Smooth muscle cell (in vitro differentiated cells): ENCODE measurements at regions not wholly inside any gene's neighbourhood (a gene's known extent, or its start where the extent isn't known, plus 50 kb on each side); places are given as distances from the start of the nearest gene placed in this dataset.

Experiments used
- DNase-seq: peaks from one replicate; lab custom pipeline; 2025; ENCODE audit not compliant: unreplicated experiment; lab: John Stamatoyannopoulos, UW
- H2AFZ ChIP-seq: fragments of 200-600 bp; sonication (generic); 2 replicates; pipeline ENCODE4 v1.6.0; 2016; ENCODE audit warnings: antibody characterized with exemption, low read depth, mild to moderate bottlenecking
- H3F3A ChIP-seq: fragments of 200-600 bp; sonication (generic); 2 replicates; pipeline ENCODE4 v1.6.0; 2017; ENCODE audit warnings: antibody characterized with exemption, low read depth
- H3K27ac ChIP-seq: fragments of 200-600 bp; sonication (generic); 2 replicates; pipeline ENCODE4 v1.5.1; 2016; ENCODE audit warnings: low read depth, mild to moderate bottlenecking
- H3K27me3 ChIP-seq: fragments of 200-600 bp; sonication (generic); 2 replicates; pipeline ENCODE4 v1.6.1; 2016; ENCODE audit warnings: low read depth, mild to moderate bottlenecking
- H3K36me3 ChIP-seq: fragments of 200-600 bp; sonication (generic); 2 replicates; pipeline ENCODE4 v1.5.1; 2016; ENCODE audit warnings: low read depth
- H3K4me1 ChIP-seq: fragments of 200-600 bp; sonication (generic); 2 replicates; pipeline ENCODE4 v1.5.1; 2016; ENCODE audit warnings: low read depth
- H3K4me2 ChIP-seq: fragments of 200-600 bp; sonication (generic); 2 replicates; pipeline ENCODE4 v1.6.0; 2016; ENCODE audit warnings: mild to moderate bottlenecking
- H3K4me3 ChIP-seq: fragments of 200-600 bp; sonication (generic); 2 replicates; pipeline ENCODE4 v1.5.1; 2016; ENCODE audit warnings: mild to moderate bottlenecking
- H3K79me2 ChIP-seq: fragments of 200-600 bp; sonication (generic); 2 replicates; pipeline ENCODE4 v1.6.0; 2016; ENCODE audit warnings: low read depth, mild to moderate bottlenecking
- H3K9ac ChIP-seq: fragments of 200-600 bp; sonication (generic); 2 replicates; pipeline ENCODE4 v1.6.0; 2016; ENCODE audit warnings: low read depth
- H3K9me3 ChIP-seq: fragments of 200-600 bp; sonication (generic); replicated peaks from 2 replicates; pipeline ENCODE4 v1.5.1; 2016; ENCODE audit warnings: low read depth
- H4K20me1 ChIP-seq: fragments of 200-600 bp; sonication (generic); 2 replicates; pipeline ENCODE4 v1.6.0; 2016; ENCODE audit warnings: low read depth
- CTCF ChIP-seq: fragments of 200-600 bp; sonication (generic); IDR thresholded peaks from 2 replicates; pipeline ENCODE4 v1.5.1; 2017; ENCODE audit warnings: borderline replicate concordance, mild to moderate bottlenecking, antibody characterized with exemption; ENCODE audit not compliant: insufficient read depth, poor library complexity, severe bottlenecking
- WGBS: methylation state at CpG from one replicate; pipeline ENCODE4 v1.1.7; 2016; ENCODE audit warnings: low lambda C conversion rate; 5-methylcytosine and 5-hydroxymethylcytosine counted together

GRCh38 chr13:29959603-29960002, 109.2 kb upstream of the UBL3 start:
- Histone ChIP-seq H3K9me3 (no peaks in the 10 kb centered on the region), H3K36me3 (no peaks in the 10 kb centered on the region), H3F3A (no peaks in the 10 kb centered on the region), H4K20me1 (no peaks in the 10 kb centered on the region), H3K4me3 (no peak overlapping the region), H3K4me2 (no peak overlapping the region), H3K4me1 (peaks cover 3% of the 10 kb centered on the region), H3K27me3 (no peaks in the 10 kb centered on the region), H2AFZ (no peak overlapping the region), H3K9ac (no peak overlapping the region), H3K27ac (no peak overlapping the region), H3K79me2 (no peaks in the 10 kb centered on the region)
- 95% methylated on average over 8 of the region's 8 CpGs for WGBS
- no peak for TF ChIP-seq CTCF
- DNase-seq, result no peak

DNA sequence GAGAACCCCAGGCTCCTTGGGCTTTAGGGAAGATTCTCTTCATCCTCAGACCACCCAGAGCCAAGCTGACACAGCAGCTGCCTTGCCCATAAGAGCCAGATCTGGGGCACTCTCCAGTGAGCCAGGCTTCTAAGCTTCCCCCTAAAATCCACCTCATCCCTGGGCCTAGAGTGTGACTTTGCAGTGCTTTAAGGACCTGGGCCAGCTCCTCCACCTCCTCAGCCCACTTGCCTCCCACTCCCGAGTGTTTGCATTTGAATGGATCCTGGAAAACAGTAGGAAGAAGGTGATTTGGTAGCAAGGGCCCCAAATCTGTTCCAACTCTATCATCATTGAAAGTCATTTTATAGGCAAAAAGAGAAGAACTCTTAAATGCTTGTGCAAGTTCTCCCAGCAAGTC, 108.7 kb upstream of the UBL3 start:
- Histone ChIP-seq H3K4me2 (no peak overlapping the region), H3K27me3 (no peaks in the 10 kb centered on the region), H3K4me1 (peaks cover 3% of the 10 kb centered on the region), H3K4me3 (no peak overlapping the region), H4K20me1 (no peaks in the 10 kb centered on the region), H3K9me3 (no peaks in the 10 kb centered on the region), H3F3A (no peaks in the 10 kb centered on the region), H3K9ac (no peak overlapping the region), H3K27ac (no peak overlapping the region), H3K79me2 (no peaks in the 10 kb centered on the region), H3K36me3 (no peaks in the 10 kb centered on the region), H2AFZ (no peak overlapping the region)
- TF ChIP-seq CTCF, result no peak
- DNase-seq, result no peak
- WGBS, result 57% methylated on average over 1 of the region's 1 CpG

GRCh38 chr13:29958476-29958875, 108.1 kb upstream of the UBL3 start:
- H3K79me2 ChIP-seq, result no peaks in the 10 kb centered on the region

More at GRCh38 chr13:29958476-29958875, 108.1 kb upstream of the UBL3 start:
- Histone ChIP-seq H3K4me3 (no peak overlapping the region), H3K36me3 (no peaks in the 10 kb centered on the region), H3K27ac (no peak overlapping the region), H3K9me3 (no peaks in the 10 kb centered on the region), H4K20me1 (no peaks in the 10 kb centered on the region), H3F3A (no peaks in the 10 kb centered on the region), H3K9ac (no peak overlapping the region), H3K4me2 (no peak overlapping the region), H3K4me1 (peaks cover 3% of the 10 kb centered on the region), H2AFZ (no peak overlapping the region), H3K27me3 (no peaks in the 10 kb centered on the region)
- 98% methylated on average over 3 of the region's 3 CpGs for WGBS
- DNase-seq, result no peak
- no peak for TF ChIP-seq CTCF
